Panc1 (cell line): ENCODE measurements at regions not wholly inside any gene's neighbourhood (a gene's known extent, or its start where the extent isn't known, plus 50 kb on each side); places are given as distances from the start of the nearest gene placed in this dataset.

Experiments used
- ATAC-seq: fragments of 200-7000 bp; cut with Tn5 transposase; 2 replicates; pipeline ENCODE4 v1.9.1; 2020; ENCODE audit warnings: mild to moderate bottlenecking, moderate library complexity
- BruUV-seq: library from RNA; stranded (reverse); fragments of 400-500 nt; replicated peaks from 2 replicates; lab custom pipeline; 2021; lab: Mats Ljungman, UMichigan
- CTCF ChIA-PET: fragments of 300-600 bp; sonication (Branson Sonifier 250); formaldehyde crosslinking; loops from one replicate; lab custom pipeline; 2022; ENCODE audit warnings: antibody characterized with exemption; lab: Charles Lee
- POLR2A ChIA-PET: fragments of 300-600 bp; sonication (Branson Sonifier 250); formaldehyde crosslinking; loops from one replicate; lab custom pipeline; 2022; ENCODE audit warnings: antibody characterized with exemption; lab: Charles Lee
- DNase-seq: peaks from one replicate; pipeline ENCODE4 v3.0.0-alpha.2; 2010; ENCODE audit warnings: low read depth, low spot score
- H3K27ac ChIP-seq: 2 replicates; pipeline ENCODE4 v1.5.1; 2011; ENCODE audit warnings: mild to moderate bottlenecking, low read length, inconsistent platforms
- H3K27me3 ChIP-seq: fragments of 200-500 bp; sonication (Bioruptor generic); 2 replicates; pipeline ENCODE4 v1.6.0; 2014; ENCODE audit warnings: low read length, inconsistent platforms; ENCODE audit not compliant: control insufficient read depth, insufficient read depth
- H3K36me3 ChIP-seq: fragments of 200-500 bp; sonication (Bioruptor generic); 2 replicates; pipeline ENCODE4 v1.5.1; 2014; ENCODE audit warnings: inconsistent platforms, mild to moderate bottlenecking, low read length, moderate library complexity; ENCODE audit not compliant: control insufficient read depth, insufficient read depth
- H3K4me1 ChIP-seq: 2 replicates; pipeline ENCODE4 v1.5.1; 2011; ENCODE audit warnings: inconsistent platforms, mild to moderate bottlenecking, low read length, moderate library complexity; ENCODE audit not compliant: control insufficient read depth, insufficient read depth
- H3K4me3 ChIP-seq, 2 experiments: 2 replicates each; pipeline ENCODE4 v1.5.1; 2011 to 2012; ENCODE audit warnings: low read depth in 2 of 2, low read length in 2 of 2, mild to moderate bottlenecking in 2 of 2, inconsistent platforms in 1 of 2, moderate library complexity in 1 of 2
- H3K9me3 ChIP-seq: fragments of 200-500 bp; sonication (Bioruptor generic); 2 replicates; pipeline ENCODE4 v1.5.1; 2014; ENCODE audit warnings: low read depth, mild to moderate bottlenecking, inconsistent platforms, low read length, moderate library complexity; ENCODE audit not compliant: control insufficient read depth, insufficient read depth
- POLR2AphosphoS5 ChIP-seq: IDR thresholded peaks from 2 replicates; pipeline ENCODE4 v1.6.1; 2012; ENCODE audit warnings: mild to moderate bottlenecking, low read depth, low read length, moderate library complexity
- SIN3A ChIP-seq: IDR thresholded peaks from 2 replicates; pipeline ENCODE4 v1.6.1; 2012; ENCODE audit warnings: low read depth, mild to moderate bottlenecking, low read length, moderate library complexity, borderline replicate concordance; ENCODE audit not compliant: insufficient read depth
- TCF7L2 ChIP-seq: IDR thresholded peaks from 2 replicates; pipeline ENCODE4 v1.6.1; 2011; ENCODE audit warnings: mild to moderate bottlenecking, low read depth, low read length, inconsistent platforms
- in situ Hi-C: cut with HindIII; loops from 2 replicates; pipeline ENCODE4 v1.10.0; 2016; ENCODE audit warnings: low sequenced_read_pairs, low pct_unique_long_range_greater_than_20kb
- intact Hi-C: fragments of 100-400 bp; cut with micrococcal nuclease; formaldehyde crosslinking; loops from one replicate; pipeline ENCODE4 v1.10.0; 2022; ENCODE audit not compliant: unreplicated experiment
- TF ChIP-seq, protein P1 (sequence below): fragments of 450-650 bp; IDR thresholded peaks from 2 replicates; pipeline ENCODE4 v1.5.1; 2017; ENCODE audit warnings: mild to moderate bottlenecking
- TF ChIP-seq, protein P2 (sequence below), 2 experiments: IDR thresholded peaks; 2 replicates each; pipeline ENCODE4 v1.6.1; 2011 to 2012; ENCODE audit warnings: low read depth in 2 of 2, control low read depth in 1 of 2, low read length in 1 of 2, mild to moderate bottlenecking in 1 of 2, moderate library complexity in 1 of 2; ENCODE audit not compliant: insufficient read depth in 1 of 2

DNA sequence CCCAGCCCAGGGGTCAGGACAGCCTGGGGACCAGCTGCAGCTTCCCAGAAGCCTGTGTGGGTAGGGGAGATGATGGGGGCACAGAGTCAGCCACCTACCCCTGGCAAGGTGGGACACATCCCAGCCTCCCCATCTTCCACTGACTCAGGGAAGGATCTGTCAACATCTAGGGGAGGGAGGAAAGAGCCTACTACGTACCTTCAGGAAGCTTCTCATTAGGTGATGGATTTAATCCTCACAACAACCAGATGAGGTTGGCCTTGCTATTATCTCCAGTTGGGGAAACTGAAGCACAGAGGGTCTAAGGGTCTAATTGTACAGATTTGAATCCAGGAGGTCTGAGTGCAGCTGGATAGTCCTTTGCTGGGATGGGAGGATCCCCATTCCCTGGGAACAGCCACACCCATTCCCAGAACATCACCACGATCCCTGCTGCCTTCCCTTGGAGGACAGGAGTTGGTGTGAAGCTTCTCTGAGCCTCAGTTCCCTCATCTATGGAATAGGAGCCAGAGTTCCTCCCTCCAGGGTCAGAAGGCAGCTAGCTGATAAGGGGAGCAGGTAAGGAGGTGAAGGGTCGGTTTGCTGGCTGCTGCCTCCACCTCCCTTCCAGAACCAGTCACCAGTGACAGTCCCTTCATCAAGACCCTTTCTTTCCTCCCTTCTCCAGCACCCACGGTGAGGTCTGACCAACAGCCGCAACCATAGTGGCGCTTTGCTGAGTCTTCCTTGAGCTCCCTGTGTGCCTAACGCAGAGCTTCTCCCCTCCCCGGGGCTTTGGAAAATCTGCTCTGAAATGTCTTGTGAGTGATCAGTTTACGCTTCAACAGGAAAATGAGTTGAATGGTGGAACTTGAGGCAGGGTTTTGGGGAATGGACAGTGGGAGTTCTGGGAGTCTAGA, 56.8 kb downstream of the CEBPB start:
- in situ Hi-C loops (no loop called here), intact Hi-C loops (no loop called here)
- Histone ChIP-seq H3K36me3 (no peaks in the 10 kb centered on the region), H3K4me3 (no peak overlapping the region), H3K4me1 (peaks cover 43% of the 10 kb centered on the region), H3K9me3 (no peaks in the 10 kb centered on the region), H3K27me3 (no peaks in the 10 kb centered on the region), H3K27ac (no peak overlapping the region)
- ATAC-seq, result no peak
- TF ChIP-seq SIN3A (no peak), TCF7L2 (no peak), POLR2AphosphoS5 (no peak)
- TF ChIP-seq, protein P1, sequence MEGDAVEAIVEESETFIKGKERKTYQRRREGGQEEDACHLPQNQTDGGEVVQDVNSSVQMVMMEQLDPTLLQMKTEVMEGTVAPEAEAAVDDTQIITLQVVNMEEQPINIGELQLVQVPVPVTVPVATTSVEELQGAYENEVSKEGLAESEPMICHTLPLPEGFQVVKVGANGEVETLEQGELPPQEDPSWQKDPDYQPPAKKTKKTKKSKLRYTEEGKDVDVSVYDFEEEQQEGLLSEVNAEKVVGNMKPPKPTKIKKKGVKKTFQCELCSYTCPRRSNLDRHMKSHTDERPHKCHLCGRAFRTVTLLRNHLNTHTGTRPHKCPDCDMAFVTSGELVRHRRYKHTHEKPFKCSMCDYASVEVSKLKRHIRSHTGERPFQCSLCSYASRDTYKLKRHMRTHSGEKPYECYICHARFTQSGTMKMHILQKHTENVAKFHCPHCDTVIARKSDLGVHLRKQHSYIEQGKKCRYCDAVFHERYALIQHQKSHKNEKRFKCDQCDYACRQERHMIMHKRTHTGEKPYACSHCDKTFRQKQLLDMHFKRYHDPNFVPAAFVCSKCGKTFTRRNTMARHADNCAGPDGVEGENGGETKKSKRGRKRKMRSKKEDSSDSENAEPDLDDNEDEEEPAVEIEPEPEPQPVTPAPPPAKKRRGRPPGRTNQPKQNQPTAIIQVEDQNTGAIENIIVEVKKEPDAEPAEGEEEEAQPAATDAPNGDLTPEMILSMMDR, result no peak
- TF ChIP-seq, protein P2, sequence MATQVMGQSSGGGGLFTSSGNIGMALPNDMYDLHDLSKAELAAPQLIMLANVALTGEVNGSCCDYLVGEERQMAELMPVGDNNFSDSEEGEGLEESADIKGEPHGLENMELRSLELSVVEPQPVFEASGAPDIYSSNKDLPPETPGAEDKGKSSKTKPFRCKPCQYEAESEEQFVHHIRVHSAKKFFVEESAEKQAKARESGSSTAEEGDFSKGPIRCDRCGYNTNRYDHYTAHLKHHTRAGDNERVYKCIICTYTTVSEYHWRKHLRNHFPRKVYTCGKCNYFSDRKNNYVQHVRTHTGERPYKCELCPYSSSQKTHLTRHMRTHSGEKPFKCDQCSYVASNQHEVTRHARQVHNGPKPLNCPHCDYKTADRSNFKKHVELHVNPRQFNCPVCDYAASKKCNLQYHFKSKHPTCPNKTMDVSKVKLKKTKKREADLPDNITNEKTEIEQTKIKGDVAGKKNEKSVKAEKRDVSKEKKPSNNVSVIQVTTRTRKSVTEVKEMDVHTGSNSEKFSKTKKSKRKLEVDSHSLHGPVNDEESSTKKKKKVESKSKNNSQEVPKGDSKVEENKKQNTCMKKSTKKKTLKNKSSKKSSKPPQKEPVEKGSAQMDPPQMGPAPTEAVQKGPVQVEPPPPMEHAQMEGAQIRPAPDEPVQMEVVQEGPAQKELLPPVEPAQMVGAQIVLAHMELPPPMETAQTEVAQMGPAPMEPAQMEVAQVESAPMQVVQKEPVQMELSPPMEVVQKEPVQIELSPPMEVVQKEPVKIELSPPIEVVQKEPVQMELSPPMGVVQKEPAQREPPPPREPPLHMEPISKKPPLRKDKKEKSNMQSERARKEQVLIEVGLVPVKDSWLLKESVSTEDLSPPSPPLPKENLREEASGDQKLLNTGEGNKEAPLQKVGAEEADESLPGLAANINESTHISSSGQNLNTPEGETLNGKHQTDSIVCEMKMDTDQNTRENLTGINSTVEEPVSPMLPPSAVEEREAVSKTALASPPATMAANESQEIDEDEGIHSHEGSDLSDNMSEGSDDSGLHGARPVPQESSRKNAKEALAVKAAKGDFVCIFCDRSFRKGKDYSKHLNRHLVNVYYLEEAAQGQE (IDR thresholded peaks at IDR 0.05; ENCODE audit: insufficient read depth in 1 of 2, low read depth in 2 of 2, low read length in 1 of 2), result no peak
- DNase-seq, result no peak
- POLR2A ChIA-PET, result interaction anchor here (0.6 kb wide), 1 partner anchor 241 kb away, joined by 7 read pairs; no protein-coding TSS in a partner anchor
- BruUV-seq, result no TSS peak
- CTCF ChIA-PET, result interaction anchor here (0.6 kb wide), 1 partner anchor 69 kb away, joined by 5 read pairs; no protein-coding TSS in a partner anchor

DNA sequence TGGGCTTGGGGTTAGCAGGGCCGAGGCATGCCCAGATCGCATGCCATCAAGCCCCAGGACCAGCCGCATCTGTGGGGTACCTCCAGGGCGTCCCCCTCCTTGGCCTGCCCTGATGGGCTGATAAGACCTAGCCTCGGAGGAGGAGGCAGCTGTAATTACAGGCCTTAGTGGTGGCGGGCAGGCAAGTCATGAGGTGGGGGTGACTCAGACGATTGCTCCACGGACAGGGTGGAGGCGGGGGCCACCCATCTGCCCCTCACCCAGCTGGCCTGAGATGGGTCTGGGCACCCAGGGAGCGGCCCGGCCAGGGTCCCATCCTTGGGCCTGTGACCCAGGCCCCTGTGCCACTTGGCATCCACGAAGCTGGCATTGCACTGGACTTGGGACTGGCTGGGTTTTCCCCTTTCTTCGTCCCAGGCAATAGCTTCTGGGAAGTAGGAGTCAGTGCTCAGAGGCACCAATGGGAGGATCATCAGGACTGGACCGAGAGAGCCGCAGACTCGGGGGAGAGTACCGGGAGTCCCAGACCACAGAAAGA, 57.5 kb downstream of the CEBPB start:
- Histone ChIP-seq H3K27ac (no peak overlapping the region), H3K36me3 (no peaks in the 10 kb centered on the region), H3K4me1 (peaks cover 36% of the 10 kb centered on the region), H3K27me3 (no peaks in the 10 kb centered on the region), H3K9me3 (no peaks in the 10 kb centered on the region), H3K4me3 (no peak overlapping the region)
- intact Hi-C loops, result no loop called here
- in situ Hi-C loops, result no loop called here
- DNase-seq (no peak), ATAC-seq (peak; percentile 60)
- no TSS peak for BruUV-seq
- POLR2A ChIA-PET, result interaction anchor here (0.6 kb wide), 1 partner anchor 241 kb away, joined by 7 read pairs; no protein-coding TSS in a partner anchor
- CTCF ChIA-PET, result interaction anchor here (0.6 kb wide), 2 partner anchors 51 to 70 kb away, joined by 5 to 6 read pairs; no protein-coding TSS in a partner anchor
- TF ChIP-seq SIN3A, result no peak
- TF ChIP-seq, protein P1, result no peak
- TF ChIP-seq POLR2AphosphoS5, result no peak
- TF ChIP-seq TCF7L2, result no peak
- TF ChIP-seq, protein P2 (IDR thresholded peaks at IDR 0.05; ENCODE audit: insufficient read depth in 1 of 2, low read depth in 2 of 2, low read length in 1 of 2), result no peak
